Stimulated activated CD4-positive, alpha-beta T cell treated with anti-CD3 and anti-CD28 coated beads, Interleukin-12 subunit alpha, Interleukin-12 subunit beta, amount 100 ng/mL, for 4 hours (primary cell): ENCODE measurements at regions not wholly inside any gene's neighbourhood (a gene's known extent, or its start where the extent isn't known, plus 50 kb on each side); places are given as distances from the start of the nearest gene placed in this dataset.

Experiments used
- DNase-seq: peaks from one replicate; pipeline ENCODE4 v3.0.0-alpha.2; 2020

- DNase-seq = no peak
Measured at GRCh38 chr13:111394211-111394922, 73.9 kb downstream of the TEX29 start.

- no peak for DNase-seq
Measured at GRCh38 chr13:111395511-111396393, 75.3 kb downstream of the TEX29 start.

- DNase-seq = no peak
Measured at GRCh38 chr13:111396457-111396856, 76.0 kb downstream of the TEX29 start.

- no peak for DNase-seq
Measured at GRCh38 chr13:111397202-111397880, 76.9 kb downstream of the TEX29 start.

GRCh38 chr13:111398196-111398595 lies 77.8 kb downstream of the TEX29 start:
- no peak for DNase-seq

- DNase-seq = no peak
Measured at GRCh38 chr13:111398715-111399299, 78.4 kb downstream of the TEX29 start.

GRCh38 chr13:111399334-111399733 lies 78.9 kb downstream of the TEX29 start:
- no peak for DNase-seq

- no peak for DNase-seq
Measured at GRCh38 chr13:111399776-111400538, 79.5 kb downstream of the TEX29 start.

GRCh38 chr13:111401151-111401550 lies 80.7 kb downstream of the TEX29 start:
- DNase-seq = no peak

GRCh38 chr13:111401755-111402154 lies 81.3 kb downstream of the TEX29 start:
- no peak for DNase-seq

GRCh38 chr13:111402441-111402840 lies 82.0 kb downstream of the TEX29 start:
- DNase-seq = no peak

GRCh38 chr13:111403266-111403665 lies 82.8 kb downstream of the TEX29 start:
- DNase-seq = no peak

- DNase-seq = no peak
Measured at GRCh38 chr13:111404746-111405145, 84.3 kb downstream of the TEX29 start.

- no peak for DNase-seq
Measured at GRCh38 chr13:111406636-111407035, 86.2 kb downstream of the TEX29 start.

- no peak for DNase-seq
Measured at GRCh38 chr13:111407381-111408131, 87.1 kb downstream of the TEX29 start.

- no peak for DNase-seq
Measured at GRCh38 chr13:111409413-111409812, 89.0 kb downstream of the TEX29 start.

- no peak for DNase-seq
Measured at GRCh38 chr13:111410232-111411021, 90.0 kb downstream of the TEX29 start.

GRCh38 chr13:111411151-111411858 lies 90.9 kb downstream of the TEX29 start:
- no peak for DNase-seq

- DNase-seq = no peak
Measured at GRCh38 chr13:111411919-111412650, 91.6 kb downstream of the TEX29 start.
